ENCODE measurements at regions not wholly inside any gene's neighbourhood (a gene's known extent, or its start where the extent isn't known, plus 50 kb on each side); places are given as distances from the start of the nearest gene placed in this dataset.
"Not testable (repeated sequence)": the region's sequence is repeated elsewhere in the genome, so short reads cannot be mapped to it uniquely, and the experiment has no call there.

DNA sequence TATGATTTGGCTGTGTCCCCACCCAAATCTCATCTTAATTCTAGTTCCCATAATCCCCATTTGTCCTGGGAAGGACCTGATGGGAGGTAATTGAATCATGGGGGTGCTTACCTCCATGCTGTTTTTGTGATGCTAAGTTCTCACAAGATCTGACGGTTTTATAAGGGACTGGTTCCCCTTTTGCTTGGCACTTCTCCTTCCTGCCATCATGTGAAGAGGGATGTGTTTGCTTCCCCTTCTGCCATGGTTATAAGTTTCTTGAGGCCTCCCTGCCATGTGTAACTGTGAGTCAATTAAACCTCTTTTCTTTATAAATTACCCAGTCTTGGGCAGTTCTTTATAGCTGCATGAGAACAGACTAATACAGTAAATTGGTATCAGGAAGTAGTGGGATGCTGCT lies 114.1 kb downstream of the ZNF648 start:
- DNase-seq, result no peak

DNA sequence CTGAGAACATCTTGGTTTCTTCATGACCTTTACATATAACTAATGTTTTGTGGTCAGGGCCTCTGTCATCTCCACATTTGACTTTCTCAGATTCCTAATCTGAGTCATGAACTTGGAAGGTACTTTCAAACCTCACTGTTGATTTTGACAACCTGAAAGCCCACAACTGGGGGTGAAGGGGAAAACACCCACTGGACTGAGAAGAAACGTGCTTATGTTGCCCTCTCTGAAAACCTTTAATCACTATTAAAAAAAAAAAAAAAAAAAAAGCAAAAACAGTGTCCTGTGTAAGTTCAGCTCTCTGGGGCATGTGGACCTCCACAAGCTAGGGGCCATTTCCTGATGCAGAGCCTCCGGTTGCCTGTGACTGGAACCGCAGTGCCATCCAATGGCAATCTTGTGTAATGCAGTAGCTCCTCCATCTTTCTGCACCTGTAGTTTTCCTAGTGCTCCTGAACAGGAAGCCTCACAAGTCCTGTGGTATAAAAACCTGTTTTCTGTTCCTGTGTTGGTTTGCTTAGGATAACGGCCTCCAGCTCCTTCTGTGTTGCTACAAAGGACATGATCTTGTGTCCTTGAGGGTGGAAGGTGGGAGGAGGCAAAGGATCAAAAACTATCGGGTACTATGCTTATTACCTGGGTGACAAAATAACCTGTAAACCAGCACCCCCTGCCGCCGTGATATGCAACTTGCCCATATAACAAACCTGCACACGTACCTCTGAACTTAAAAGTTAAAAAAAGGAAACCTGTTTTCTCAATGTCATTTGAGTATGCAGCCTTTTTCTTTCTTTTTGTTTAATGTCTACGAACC lies 124.5 kb downstream of the ZNF648 start:
- peak; percentile 47 for DNase-seq

DNA sequence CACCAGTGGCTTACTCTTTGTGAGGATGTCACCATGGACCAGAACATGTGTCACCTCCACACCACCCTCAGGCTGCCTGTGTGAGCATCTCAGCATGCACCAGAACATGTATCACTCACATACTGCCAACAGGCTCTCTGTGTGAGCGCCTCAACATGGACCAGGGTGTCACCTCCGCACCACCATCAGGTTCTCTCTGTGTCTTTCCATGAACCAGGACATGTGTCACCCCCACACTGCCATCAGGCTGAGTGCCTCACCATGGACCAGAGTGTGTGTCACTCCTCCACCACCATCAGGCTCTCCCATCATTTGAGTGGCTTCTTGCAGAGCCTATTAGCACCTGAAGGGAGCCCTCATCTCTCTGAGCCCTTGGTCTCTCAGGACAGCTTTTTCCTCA lies 125.2 kb downstream of the ZNF648 start:
- no peak for DNase-seq

DNA sequence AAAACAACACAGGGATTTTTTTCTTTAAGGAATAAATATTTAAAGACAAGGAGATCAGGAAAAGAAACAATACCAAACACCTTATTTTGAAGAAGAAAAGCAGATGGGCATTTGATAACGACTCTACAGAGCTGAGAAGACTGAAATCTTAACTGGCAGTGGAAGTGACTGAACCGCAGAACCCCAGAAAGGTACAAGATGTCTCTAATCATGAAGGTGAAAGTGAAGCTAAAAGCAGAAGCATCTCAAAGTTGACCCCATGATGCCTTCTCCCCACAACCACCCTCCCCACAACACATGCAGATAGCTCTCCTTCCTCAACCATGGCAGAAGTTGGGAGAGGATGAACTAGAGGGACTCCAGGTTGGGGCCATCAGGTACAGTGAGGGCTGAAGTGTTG lies 129.6 kb downstream of the ZNF648 start:
- no peak for DNase-seq

DNA sequence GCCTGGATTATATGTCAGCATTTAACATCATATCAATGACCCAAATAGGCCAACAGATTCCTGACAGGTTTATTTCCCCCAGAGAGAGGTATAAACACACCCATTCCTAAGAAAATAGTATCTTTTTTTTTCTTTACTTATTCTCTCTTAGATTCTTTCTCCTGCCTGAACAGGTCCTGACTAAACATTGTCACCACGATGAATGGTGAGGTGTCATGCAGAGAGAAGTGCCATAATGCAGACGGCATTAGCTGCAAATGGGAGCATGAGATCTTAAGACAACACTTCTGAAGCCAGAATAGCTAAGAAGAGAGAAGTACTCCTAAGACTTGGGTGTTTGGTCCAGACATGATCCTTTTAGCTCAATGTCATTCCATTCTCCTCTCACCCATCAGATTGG lies 131.3 kb downstream of the ZNF648 start:
- no peak for DNase-seq

DNA sequence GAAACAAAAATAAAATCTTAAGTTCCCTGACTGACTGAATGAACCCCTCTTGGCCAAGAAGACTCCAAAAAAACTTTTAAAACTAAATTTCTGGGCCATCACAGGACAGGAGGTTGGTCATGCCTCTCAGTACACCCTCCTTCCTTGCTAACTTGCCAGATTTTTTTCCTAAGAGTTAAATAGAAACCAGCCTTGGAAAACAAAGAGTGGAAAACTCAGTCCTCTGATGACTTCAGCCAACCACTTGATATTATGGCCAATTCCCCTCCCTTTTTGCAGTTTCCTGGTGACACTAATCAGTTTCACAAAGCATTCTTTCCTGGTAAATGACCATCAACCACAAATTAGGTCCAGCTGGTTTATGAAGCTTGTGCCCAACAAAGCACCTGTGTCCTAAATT lies 134.8 kb downstream of the ZNF648 start:
- no peak for DNase-seq

DNA sequence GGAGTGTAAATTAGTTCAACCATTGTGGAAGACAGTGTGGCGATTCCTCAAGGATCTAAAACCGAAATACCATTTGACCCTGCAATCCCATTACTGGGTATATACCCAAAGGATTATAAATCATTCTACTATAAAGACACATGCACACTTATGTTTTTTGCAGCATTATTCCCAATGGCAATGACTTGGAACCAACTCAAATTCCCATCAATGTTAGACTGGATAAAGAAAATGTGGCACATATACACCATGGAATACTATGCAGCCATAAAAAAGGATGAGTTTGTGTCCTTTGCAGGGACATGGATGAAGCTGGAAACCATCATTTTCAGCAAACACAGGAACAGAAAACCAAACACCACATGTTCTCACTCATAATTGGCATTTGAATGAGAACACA lies 137.5 kb downstream of the ZNF648 start:
- not testable (repeated sequence) for DNase-seq

DNA sequence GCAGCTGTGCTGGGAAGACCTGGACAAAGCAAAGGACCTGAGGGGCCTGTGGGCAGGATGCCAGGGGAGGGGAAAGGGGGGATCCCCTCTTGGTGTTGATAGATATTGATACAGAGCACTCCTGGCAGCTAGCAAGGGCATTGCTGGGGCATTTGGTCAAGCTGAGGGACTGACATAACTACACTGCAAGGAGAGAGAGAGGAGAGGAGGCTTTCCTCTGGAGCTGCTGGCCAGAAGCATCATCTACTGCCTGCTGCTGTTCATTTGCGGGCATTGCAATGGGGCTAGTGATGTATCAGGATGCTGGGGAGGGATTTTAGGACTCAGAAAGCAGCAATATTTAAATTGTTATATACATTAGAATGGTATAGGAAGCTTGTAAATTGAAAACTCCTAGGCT lies 142.0 kb downstream of the ZNF648 start:
- no peak for DNase-seq

DNA sequence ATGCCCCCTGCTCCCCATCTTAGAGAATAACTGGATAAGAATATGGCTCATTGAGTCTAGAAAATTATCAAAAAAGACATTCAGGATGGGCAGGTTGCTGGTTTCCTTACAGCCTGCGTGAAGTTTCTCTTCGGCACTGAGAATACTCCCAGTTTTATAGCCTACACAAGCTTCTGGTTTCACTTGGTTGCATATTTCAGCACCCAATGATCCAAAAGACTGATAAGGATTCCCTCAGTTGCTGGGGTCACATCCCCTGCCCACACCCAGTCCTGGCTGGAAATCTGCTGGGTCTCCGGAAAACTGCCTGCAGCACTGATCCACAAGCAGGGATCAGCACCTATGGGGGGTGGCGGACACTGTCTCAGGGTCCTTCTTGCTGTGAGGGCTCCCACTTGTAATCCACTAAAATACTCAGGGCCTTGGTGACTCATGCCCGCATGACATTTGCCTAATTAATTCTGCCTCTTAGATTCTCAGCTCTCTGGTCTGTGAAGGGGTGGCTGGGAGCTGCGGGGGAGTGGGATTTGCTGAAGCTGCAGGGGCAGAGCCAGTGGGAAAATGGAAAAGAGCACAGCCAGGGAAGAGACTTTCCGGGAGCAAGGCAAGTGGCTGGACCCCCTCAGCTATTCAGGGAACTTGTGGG lies 142.5 kb downstream of the ZNF648 start:
- no peak for DNase-seq

DNA sequence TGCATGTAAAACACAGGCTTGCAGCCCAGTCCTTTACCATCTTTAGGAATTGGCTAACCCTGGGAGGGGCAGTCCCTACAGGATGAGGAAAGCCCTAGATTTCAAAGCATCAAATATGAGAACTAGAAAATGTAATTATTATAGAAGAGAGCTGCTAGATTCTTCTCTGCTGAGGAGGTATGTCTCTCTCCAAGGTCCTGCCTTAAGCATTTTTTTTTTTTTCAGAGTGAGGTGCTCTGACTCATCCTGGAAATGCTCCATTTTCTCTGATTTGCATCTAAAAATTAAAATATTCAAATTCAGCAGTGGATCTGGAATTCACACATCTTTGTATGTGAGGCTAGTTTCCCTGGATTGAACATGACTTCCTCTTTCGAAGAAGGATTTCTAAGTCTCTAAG lies 149.8 kb downstream of the ZNF648 start:
- DNase-seq, result no peak

DNA sequence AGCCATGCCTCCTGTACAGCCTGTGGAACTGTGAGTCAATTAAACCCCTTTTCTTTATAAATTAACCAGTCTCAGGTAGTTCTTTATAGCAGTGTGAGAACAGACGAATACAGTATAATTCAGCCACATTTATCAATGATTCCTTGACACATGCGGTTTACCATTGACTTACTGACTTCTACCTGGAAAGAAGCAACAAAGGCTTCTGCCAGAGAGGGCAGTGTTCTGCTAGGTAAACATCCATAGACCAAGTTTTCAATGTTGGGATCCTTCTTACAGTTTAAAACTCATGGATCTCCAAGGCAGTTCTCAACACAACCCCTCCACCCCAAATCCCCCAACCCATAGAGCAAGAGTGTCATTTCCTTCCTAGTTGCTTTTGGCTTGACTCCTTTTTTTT lies 150.6 kb downstream of the ZNF648 start:
- no peak for DNase-seq

DNA sequence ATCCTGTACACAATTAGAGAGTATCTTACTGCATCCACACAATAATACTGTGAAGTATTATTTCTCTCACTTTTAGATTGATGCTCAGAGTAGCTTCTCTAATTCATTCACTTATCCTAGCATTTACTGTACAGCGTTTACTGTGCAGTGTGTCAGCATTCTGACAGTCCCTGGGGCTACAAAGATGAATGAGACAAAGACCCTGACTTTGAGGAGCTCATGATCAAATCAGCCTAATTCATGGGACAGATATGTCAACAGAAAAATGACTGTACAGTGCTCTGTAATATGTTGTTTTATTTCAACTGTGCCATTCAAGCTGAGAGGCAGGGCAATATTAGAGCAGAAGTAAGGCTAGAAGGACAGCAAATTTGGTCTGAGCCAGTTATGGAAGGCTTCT lies 152.5 kb downstream of the ZNF648 start:
- DNase-seq, result no peak

DNA sequence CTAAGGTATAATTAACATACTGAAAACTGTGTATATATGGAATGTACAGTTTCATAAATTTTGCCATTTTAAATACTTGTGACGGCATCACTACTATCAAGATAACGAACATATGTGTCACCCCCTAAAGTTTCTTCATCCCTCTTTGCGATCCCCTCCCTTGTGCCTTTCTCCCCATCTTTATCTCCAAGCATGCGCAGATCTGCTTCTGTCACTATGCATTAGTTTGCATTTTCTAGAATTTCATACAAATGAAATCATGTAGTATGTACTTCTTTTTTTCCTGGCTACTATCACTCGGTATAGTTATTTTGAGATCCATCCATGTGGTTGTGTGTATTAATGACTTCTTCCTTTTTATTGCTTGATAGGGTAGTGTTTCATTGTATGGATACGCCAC lies 154.9 kb downstream of the ZNF648 start:
- DNase-seq, result no peak

DNA sequence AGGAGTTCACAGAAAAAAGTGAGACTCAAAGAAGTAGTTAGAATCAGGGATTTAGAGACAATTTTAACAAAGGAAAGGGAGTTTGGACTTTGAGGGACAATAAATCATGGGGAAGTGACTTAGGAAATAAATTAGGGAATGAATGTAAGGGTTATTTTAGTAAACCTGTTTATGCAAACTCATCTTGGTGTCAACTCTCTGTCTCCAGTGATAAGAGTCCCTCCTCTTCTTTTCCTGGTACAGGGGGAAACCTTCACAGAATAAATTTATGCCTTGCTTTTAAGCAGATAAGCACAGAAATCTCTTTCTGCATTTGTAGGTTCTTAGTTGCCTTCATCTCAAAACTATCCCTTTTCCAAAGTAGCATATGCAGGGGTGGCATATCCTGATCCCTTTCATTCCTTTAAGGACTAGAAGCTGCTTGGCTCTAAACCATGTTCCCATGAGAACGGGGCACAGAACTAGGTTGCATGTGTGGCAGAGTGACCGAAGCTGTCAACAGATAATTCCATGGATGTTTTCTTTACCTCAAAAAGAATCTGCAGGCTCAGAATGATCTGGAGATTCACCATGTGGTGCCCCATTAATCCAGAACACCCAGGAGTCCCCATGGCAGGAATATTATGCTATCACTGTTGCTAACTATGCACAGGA lies 155.4 kb downstream of the ZNF648 start:
- DNase-seq, result no peak

DNA sequence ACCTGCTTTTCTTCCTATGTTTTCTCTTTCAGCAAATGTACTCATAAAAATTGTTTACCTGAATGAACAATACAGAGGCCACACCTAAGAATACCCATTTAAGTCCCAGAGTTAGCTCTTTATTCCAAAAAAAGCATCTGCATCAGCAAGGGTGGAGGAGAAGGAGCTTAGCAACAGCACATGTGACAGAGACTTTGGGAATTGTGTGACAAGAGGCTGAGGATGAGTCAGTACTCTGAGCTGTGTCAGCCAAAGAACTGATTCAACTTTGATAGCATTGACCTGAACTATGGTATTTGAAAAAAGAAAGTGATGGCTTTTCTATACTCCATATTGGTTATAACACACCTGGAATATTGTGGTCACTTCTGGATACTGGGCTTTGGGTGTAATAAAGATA lies 162.7 kb downstream of the ZNF648 start:
- no peak for DNase-seq

DNA sequence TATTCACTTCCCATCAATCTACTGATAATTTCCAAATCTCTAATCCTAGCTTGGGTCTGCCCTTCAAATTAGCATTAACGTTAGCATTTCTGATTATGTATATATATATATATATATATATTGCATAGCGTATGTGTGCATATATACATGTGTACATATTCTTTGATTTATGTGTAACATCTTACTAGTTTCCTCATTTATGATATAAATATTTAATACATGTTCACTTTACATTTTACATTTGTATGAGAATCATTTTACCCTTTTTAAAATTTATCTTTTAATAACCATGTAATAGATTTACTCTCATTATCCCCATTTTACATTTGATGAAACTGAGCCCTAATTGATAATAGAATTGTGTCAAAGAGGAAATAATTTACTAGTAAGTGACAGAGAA lies 164.7 kb downstream of the ZNF648 start:
- no peak for DNase-seq

DNA sequence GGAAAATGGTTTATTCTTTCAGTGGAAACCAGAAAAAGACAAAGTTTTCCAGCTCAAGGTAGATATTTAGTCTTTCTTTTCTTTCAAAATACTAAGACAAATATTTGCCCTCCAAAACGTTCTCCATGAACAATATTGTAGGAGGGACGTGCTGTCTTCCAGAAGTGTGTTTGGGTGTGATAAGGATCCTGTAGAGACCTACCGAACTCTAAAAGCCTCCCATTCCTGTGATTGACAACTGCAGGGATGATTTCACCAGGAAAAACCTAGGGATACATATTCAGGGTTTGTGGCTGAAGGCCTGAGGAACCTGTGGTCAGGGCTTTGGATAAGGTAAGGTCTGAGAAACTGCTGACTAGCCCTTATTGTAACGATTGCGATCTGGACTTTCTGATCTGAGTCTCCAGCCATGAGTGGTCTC lies 167.1 kb downstream of the ZNF648 start:
- no peak for DNase-seq

DNA sequence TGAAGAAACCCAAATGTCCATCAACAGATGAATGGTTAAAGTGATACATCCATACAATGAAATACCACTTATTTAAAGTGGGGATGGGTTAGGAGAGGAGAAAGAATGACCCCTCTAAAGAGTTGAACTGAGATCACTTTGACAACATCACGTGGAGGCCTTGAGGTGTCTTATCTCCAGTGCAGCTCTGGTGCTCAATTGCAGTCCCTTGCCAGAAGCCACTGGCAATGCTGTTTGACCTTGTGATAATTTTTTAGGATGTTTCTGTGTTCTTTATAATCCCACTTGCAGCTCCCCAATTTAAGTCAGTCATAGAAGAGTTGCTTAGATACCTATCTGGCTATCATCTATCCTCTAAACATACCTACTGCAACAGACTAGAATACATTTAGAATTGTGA lies 167.6 kb downstream of the ZNF648 start:
- no peak for DNase-seq

DNA sequence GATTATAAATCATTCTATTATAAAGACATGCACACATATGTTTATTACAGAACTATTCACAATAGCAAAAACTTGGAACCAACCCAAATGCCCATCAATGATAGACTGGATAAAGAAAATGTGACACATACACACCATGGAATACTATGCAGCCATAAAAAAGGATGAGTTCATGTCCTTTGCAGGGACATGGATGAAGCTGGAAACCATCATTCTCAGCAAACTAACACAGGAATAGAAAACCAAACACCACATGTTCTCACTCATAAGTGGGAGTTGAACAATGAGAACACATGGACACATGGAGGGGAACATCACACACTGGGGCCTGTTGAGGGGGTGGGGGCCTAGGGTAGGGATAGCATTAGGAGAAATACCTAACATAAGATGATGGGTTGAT lies 168.4 kb downstream of the ZNF648 start:
- not testable (repeated sequence) for DNase-seq

DNA sequence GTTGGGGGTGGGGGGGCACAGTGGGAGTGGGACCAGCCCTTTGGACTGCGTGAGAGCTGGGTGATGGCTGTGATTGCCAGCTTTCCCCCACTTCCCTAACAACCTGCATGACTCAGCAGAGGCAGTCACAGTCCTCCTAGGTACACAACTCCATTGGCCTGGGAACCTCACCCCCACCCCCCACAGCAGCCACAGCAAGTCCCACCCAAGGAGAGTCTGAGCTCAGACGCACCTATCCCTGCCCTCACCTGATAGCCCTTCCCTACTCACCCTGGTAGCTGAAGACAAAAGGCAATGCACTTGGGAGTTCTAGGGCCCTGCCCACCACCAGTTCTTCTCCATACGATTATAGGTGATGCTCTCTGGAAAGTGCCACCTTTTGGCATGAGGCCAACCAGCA lies 188.9 kb downstream of the ZNF648 start:
- no peak for DNase-seq

DNA sequence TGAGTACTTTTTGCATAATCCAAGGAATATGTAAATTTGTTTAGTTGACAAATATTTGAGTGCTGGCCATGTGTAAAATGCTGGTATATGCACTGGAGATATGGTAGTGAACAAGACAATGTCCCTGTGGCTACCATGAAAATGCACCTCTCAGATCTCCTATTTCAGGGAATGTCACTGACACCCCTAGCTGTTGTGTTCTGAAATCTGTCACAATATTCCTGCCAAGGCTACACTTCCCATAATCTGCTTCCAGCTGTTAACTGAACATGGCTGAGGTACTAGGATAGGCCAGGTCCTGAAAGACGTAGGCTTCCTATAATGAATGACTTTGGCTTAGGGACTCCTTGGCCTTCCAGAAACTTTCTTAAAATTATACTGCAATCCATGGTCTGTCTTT lies 197.8 kb downstream of the ZNF648 start:
- DNase-seq, result no peak

DNA sequence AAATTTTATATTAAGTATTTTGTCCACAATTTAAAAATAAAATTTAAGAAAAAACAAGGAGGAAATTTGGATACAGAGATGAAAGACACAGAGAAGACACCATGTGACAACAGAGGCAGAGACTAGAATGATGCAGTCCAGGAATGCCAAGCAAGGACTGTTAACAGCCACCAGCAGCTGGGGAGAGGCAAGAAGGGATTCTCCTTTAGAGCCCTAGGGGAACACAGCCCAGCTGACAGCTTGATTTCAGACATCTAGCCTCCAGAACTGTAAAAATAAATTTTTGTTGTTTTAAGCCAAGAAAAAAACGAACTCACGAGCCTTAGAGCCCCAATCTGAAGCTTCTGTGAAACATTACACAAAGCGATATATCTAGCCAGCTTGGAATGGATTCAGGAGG lies 198.5 kb downstream of the ZNF648 start:
- DNase-seq, result no peak

DNA sequence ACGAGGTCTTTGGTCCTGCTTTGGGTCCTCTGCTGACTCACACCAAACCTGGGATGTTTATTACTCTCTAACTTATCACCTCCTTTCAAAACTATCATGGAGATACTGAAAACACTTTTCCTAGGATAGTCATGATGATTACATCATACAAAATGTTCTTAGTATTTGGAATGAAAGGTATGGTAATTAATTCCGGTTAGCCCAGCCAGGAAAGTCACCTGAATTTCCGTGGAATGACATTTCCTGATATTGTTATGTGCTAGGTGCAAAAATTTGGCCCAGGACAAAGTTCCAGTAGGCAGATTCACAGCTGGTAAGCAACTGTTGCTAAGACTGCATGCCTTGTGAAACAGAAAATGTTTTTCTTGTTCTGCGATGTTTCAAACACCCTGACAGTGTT lies 203.4 kb downstream of the ZNF648 start:
- DNase-seq, result no peak
